ENCODE measurements at regions not wholly inside any gene's neighbourhood (a gene's known extent, or its start where the extent isn't known, plus 50 kb on each side); places are given as distances from the start of the nearest gene placed in this dataset.
A peak's percentile ranks its signal among the peaks of the same experiment; 100 is the strongest.

- TF ChIP-seq ZFX (IDR thresholded peaks at IDR 0.05; ENCODE audit: borderline replicate concordance) (no peak), CTCF (IDR thresholded peaks at IDR 0.05) (no peak)
- H3K27ac ChIP-seq = peak overlapping the region; percentile 63
Measured at GRCh38 chr9:108568093-108568492, 287.7 kb downstream of the ACTL7B start.

GRCh38 chr9:108567571-108567970, 288.2 kb downstream of the ACTL7B start:
- peak overlapping the region; percentile 63 for H3K27ac ChIP-seq
- TF ChIP-seq ZFX (IDR thresholded peaks at IDR 0.05; ENCODE audit: borderline replicate concordance) (no peak), CTCF (IDR thresholded peaks at IDR 0.05) (no peak)

GRCh38 chr9:108565651-108566378, 290.0 kb downstream of the ACTL7B start:
- TF ChIP-seq ZFX (IDR thresholded peaks at IDR 0.05; ENCODE audit: borderline replicate concordance) (no peak), CTCF (IDR thresholded peaks at IDR 0.05) (peak; percentile 86)
- no peak overlapping the region for H3K27ac ChIP-seq

GRCh38 chr9:108562176-108562575, 293.6 kb downstream of the ACTL7B start:
- no peak for TF ChIP-seq CTCF (IDR thresholded peaks at IDR 0.05)
- TF ChIP-seq ZFX (IDR thresholded peaks at IDR 0.05; ENCODE audit: borderline replicate concordance) = no peak

GRCh38 chr9:108559432-108559831, 296.4 kb downstream of the ACTL7B start:
- no peak overlapping the region for H3K27ac ChIP-seq
- TF ChIP-seq ZFX (IDR thresholded peaks at IDR 0.05; ENCODE audit: borderline replicate concordance) (no peak), CTCF (IDR thresholded peaks at IDR 0.05) (no peak)

More at GRCh38 chr9:108562176-108562575, 293.6 kb downstream of the ACTL7B start:
- no peak overlapping the region for H3K27ac ChIP-seq

- no peak for TF ChIP-seq ZFX (IDR thresholded peaks at IDR 0.05; ENCODE audit: borderline replicate concordance)
- TF ChIP-seq CTCF (IDR thresholded peaks at IDR 0.05) = no peak
- H3K27ac ChIP-seq = no peak overlapping the region
Measured at GRCh38 chr9:108554831-108555230, 301.0 kb downstream of the ACTL7B start.

- H3K27ac ChIP-seq = peak overlapping the region; percentile 36; the same call in 1 of the 2 replicates
- TF ChIP-seq ZFX (IDR thresholded peaks at IDR 0.05; ENCODE audit: borderline replicate concordance) (no peak), CTCF (IDR thresholded peaks at IDR 0.05) (no peak)
Measured at GRCh38 chr9:108553111-108553635, 302.6 kb downstream of the ACTL7B start.

Measured in 22Rv1 (cell line).